ENCODE measurements at regions not wholly inside any gene's neighbourhood (a gene's known extent, or its start where the extent isn't known, plus 50 kb on each side); places are given as distances from the start of the nearest gene placed in this dataset.

DNA sequence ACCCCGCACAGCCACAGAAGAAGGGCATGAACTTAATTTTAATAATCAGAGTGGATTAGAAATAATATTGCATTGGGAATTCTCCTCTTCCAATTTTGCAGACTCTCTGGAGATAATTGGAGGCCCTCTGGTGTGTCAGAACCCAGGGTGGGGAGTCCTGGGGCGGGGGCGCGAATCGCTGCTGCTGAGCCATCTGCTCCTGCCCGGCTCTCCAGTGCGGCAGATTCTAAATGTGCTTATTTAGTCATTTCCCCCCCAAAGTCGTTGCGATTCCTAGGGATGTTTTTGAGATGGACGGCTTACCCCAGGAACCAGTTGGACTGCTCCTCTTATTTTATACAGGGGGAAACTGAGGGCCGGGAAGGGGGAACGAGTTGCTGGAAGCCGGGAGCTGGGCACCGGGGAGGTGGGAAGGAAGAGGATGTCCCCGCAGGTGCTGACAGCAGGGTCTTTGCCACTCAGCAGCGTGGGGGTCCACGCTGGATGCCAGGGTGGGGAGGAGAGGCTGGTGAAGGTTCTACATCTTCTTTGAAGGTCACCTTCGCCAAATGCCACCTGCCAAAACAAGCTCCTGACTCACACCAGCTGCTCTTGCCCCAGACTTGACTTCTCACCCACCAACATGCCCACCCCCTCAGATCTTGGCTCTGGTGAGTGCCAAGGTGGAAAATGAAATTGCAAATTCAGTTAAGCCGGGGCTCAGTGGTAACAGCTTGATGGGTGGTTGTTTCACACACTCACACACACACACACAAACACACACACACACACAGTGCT lies 91.3 kb upstream of the PRR23E start (continued):
- TF ChIP-seq, protein P1, sequence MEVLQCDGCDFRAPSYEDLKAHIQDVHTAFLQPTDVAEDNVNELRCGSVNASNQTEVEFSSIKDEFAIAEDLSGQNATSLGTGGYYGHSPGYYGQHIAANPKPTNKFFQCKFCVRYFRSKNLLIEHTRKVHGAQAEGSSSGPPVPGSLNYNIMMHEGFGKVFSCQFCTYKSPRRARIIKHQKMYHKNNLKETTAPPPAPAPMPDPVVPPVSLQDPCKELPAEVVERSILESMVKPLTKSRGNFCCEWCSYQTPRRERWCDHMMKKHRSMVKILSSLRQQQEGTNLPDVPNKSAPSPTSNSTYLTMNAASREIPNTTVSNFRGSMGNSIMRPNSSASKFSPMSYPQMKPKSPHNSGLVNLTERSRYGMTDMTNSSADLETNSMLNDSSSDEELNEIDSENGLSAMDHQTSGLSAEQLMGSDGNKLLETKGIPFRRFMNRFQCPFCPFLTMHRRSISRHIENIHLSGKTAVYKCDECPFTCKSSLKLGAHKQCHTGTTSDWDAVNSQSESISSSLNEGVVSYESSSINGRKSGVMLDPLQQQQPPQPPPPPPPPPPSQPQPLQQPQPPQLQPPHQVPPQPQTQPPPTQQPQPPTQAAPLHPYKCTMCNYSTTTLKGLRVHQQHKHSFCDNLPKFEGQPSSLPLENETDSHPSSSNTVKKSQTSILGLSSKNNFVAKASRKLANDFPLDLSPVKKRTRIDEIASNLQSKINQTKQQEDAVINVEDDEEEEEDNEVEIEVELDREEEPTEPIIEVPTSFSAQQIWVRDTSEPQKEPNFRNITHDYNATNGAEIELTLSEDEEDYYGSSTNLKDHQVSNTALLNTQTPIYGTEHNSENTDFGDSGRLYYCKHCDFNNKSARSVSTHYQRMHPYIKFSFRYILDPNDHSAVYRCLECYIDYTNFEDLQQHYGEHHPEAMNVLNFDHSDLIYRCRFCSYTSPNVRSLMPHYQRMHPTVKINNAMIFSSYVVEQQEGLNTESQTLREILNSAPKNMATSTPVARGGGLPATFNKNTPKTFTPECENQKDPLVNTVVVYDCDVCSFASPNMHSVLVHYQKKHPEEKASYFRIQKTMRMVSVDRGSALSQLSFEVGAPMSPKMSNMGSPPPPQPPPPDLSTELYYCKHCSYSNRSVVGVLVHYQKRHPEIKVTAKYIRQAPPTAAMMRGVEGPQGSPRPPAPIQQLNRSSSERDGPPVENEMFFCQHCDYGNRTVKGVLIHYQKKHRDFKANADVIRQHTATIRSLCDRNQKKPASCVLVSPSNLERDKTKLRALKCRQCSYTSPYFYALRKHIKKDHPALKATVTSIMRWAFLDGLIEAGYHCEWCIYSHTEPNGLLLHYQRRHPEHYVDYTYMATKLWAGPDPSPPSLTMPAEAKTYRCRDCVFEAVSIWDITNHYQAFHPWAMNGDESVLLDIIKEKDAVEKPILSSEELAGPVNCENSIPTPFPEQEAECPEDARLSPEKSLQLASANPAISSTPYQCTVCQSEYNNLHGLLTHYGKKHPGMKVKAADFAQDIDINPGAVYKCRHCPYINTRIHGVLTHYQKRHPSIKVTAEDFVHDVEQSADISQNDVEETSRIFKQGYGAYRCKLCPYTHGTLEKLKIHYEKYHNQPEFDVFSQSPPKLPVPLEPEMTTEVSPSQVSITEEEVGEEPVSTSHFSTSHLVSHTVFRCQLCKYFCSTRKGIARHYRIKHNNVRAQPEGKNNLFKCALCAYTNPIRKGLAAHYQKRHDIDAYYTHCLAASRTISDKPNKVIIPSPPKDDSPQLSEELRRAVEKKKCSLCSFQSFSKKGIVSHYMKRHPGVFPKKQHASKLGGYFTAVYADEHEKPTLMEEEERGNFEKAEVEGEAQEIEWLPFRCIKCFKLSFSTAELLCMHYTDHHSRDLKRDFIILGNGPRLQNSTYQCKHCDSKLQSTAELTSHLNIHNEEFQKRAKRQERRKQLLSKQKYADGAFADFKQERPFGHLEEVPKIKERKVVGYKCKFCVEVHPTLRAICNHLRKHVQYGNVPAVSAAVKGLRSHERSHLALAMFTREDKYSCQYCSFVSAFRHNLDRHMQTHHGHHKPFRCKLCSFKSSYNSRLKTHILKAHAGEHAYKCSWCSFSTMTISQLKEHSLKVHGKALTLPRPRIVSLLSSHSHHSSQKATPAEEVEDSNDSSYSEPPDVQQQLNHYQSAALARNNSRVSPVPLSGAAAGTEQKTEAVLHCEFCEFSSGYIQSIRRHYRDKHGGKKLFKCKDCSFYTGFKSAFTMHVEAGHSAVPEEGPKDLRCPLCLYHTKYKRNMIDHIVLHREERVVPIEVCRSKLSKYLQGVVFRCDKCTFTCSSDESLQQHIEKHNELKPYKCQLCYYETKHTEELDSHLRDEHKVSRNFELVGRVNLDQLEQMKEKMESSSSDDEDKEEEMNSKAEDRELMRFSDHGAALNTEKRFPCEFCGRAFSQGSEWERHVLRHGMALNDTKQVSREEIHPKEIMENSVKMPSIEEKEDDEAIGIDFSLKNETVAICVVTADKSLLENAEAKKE (CRISPR knock-in tag; IDR thresholded peaks at IDR 0.05): no peak

DNA sequence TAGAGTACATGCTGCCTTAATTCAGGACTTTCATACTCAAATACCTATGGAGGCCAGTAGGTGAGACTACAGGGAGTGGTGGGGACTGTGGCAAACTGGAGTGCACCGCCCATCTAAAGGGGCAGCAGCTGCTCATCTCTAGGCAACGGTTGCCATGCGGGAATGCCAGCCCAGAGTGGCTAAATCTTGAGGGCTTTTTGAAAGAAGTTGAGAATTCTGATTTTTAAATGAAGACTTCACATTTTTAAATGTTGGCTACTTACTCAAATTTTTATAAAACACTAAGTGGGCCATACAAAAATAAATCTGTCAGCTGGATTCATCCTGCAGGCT lies 90.8 kb upstream of the PRR23E start:
- H3K4me3 Mint-ChIP-seq: no peak overlapping the region
- Histone ChIP-seq H3K36me3 (ENCODE audit: insufficient read depth) (no peaks in the 10 kb centered on the region), H3K27me3 (ENCODE audit: insufficient read depth) (no peaks in the 10 kb centered on the region), H3K4me2 (no peak overlapping the region), H3K4me3 (no peak overlapping the region), H3K27ac (ENCODE audit: low read depth) (no peak overlapping the region), H3K9me2 (ENCODE audit: insufficient read depth) (no peaks in the 10 kb centered on the region), H3F3A (replicated peaks; ENCODE audit: low read depth) (no peaks in the 10 kb centered on the region), H3K4me1 (ENCODE audit: insufficient read depth) (no peaks in the 10 kb centered on the region), H2AFZ (no peak overlapping the region), H3K79me2 (replicated peaks; ENCODE audit: insufficient read depth) (no peaks in the 10 kb centered on the region), H4K20me1 (replicated peaks; ENCODE audit: insufficient read depth) (no peaks in the 10 kb centered on the region)
- DNase-seq (ENCODE audit: low spot score) (no peak), ATAC-seq (no peak)
- no peak overlapping the region for H3K27ac Mint-ChIP-seq
- TF ChIP-seq CREB1 (CRISPR knock-in tag; IDR thresholded peaks at IDR 0.05; ENCODE audit: low read depth): no peak
- no peak for TF ChIP-seq POLR2AphosphoS5 (IDR thresholded peaks at IDR 0.05; ENCODE audit: low read depth)
- TF ChIP-seq, protein P2, sequence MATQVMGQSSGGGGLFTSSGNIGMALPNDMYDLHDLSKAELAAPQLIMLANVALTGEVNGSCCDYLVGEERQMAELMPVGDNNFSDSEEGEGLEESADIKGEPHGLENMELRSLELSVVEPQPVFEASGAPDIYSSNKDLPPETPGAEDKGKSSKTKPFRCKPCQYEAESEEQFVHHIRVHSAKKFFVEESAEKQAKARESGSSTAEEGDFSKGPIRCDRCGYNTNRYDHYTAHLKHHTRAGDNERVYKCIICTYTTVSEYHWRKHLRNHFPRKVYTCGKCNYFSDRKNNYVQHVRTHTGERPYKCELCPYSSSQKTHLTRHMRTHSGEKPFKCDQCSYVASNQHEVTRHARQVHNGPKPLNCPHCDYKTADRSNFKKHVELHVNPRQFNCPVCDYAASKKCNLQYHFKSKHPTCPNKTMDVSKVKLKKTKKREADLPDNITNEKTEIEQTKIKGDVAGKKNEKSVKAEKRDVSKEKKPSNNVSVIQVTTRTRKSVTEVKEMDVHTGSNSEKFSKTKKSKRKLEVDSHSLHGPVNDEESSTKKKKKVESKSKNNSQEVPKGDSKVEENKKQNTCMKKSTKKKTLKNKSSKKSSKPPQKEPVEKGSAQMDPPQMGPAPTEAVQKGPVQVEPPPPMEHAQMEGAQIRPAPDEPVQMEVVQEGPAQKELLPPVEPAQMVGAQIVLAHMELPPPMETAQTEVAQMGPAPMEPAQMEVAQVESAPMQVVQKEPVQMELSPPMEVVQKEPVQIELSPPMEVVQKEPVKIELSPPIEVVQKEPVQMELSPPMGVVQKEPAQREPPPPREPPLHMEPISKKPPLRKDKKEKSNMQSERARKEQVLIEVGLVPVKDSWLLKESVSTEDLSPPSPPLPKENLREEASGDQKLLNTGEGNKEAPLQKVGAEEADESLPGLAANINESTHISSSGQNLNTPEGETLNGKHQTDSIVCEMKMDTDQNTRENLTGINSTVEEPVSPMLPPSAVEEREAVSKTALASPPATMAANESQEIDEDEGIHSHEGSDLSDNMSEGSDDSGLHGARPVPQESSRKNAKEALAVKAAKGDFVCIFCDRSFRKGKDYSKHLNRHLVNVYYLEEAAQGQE (IDR thresholded peaks at IDR 0.05; ENCODE audit: unreplicated experiment): no peak
- TF ChIP-seq EZH2 (IDR thresholded peaks at IDR 0.05; ENCODE audit: low read depth, unreplicated experiment): no peak
- TF ChIP-seq, protein P1 (CRISPR knock-in tag; IDR thresholded peaks at IDR 0.05): no peak
- H3K9me3 Mint-ChIP-seq: no peaks in the 10 kb centered on the region
- H3K4me1 Mint-ChIP-seq: no peaks in the 10 kb centered on the region
- peaks cover 19% of the 10 kb centered on the region for H3K27me3 Mint-ChIP-seq (ENCODE audit: insufficient read depth, low read depth, poor library complexity)
- H3K36me3 Mint-ChIP-seq (ENCODE audit: low read depth): no peaks in the 10 kb centered on the region

Measured in GM23338 (cell line).